A549 (cell line): ENCODE measurements at regions not wholly inside any gene's neighbourhood (a gene's known extent, or its start where the extent isn't known, plus 50 kb on each side); places are given as distances from the start of the nearest gene placed in this dataset.

ENCODE experiments used
- ATAC-seq, 2 experiments: fragments of 200-7000 bp in 1 of 2; fragments of >200 bp in 1 of 2; cut with Nextera tagmentation in 1 of 2; cut with Tn5 transposase in 1 of 2; 3 replicates each; pipeline versions ENCODE4 v1.8.0 to v1.9.1; 2018 to 2020; ENCODE audit warnings: mild to moderate bottlenecking in 1 of 2, moderate library complexity in 1 of 2
- CTCF ChIA-PET: fragments of 300-600 bp; sonication (Branson Sonifier 250); formaldehyde crosslinking; extraction: SDS; loops from one replicate; lab custom pipeline; 2021; ENCODE audit warnings: antibody characterized with exemption, inconsistent platforms; lab: Yijun Ruan, JAX
- POLR2A ChIA-PET: fragments of 350-600 bp; formaldehyde crosslinking; extraction: SDS; loops from one replicate; lab custom pipeline; 2021; ENCODE audit warnings: antibody characterized with exemption, inconsistent platforms; lab: Yijun Ruan, JAX
- DNase-seq, 2 experiments: peaks; one replicate each; pipeline versions ENCODE4 v3.0.0 to v3.0.0-alpha.2; 2011 to 2016; ENCODE audit warnings: low read depth in 1 of 2, low spot score in 1 of 2
- FAIRE-seq: peaks from 2 replicates; lab custom pipeline; 2011; peaks lifted over from hg19 to GRCh38; lab: Jason Lieb, UNC
- H3K27ac ChIP-seq, 2 experiments: fragments of >200 bp; sonication (Bioruptor Twin); formaldehyde crosslinking; 3 replicates each; pipeline ENCODE4 v1.5.1; 2016 to 2017
- H3K4me1 ChIP-seq: fragments of >200 bp; sonication (Bioruptor Twin); formaldehyde crosslinking; 3 replicates; pipeline ENCODE4 v1.6.1; 2016
- H3K4me2 ChIP-seq: fragments of >200 bp; sonication (Bioruptor Twin); formaldehyde crosslinking; 3 replicates; pipeline ENCODE4 v1.6.1; 2016
- H3K4me3 ChIP-seq: fragments of >200 bp; sonication (Bioruptor Twin); formaldehyde crosslinking; 3 replicates; pipeline ENCODE4 v1.5.1; 2016
- H3K9me3 ChIP-seq: fragments of >200 bp; sonication (Bioruptor Twin); formaldehyde crosslinking; 3 replicates; pipeline ENCODE4 v1.6.1; 2016
- BCL3 ChIP-seq: fragments of >200 bp; sonication (Bioruptor Twin); formaldehyde crosslinking; IDR thresholded peaks from 3 replicates; pipeline ENCODE4 v1.6.1; 2016
- BHLHE40 ChIP-seq: IDR thresholded peaks from 2 replicates; pipeline ENCODE4 v1.6.1; 2012; ENCODE audit warnings: low read depth, low read length, inconsistent platforms
- CBX8 ChIP-seq: fragments of 200-600 bp; sonication (generic); IDR thresholded peaks from 2 replicates; pipeline ENCODE4 v1.6.1; 2016
- CHD2 ChIP-seq: fragments of 150-350 bp; IDR thresholded peaks from 2 replicates; pipeline ENCODE4 v1.6.1; 2014; ENCODE audit warnings: low read length; ENCODE audit not compliant: partially characterized antibody
- EHMT2 ChIP-seq: fragments of 200-600 bp; sonication (generic); IDR thresholded peaks from 2 replicates; pipeline ENCODE4 v1.6.1; 2016; ENCODE audit warnings: antibody characterized with exemption, low read depth, mild to moderate bottlenecking, moderate library complexity
- GATA3 ChIP-seq: IDR thresholded peaks from 2 replicates; pipeline ENCODE4 v1.6.1; 2012; ENCODE audit warnings: borderline replicate concordance
- HDAC2 ChIP-seq: fragments of 200-600 bp; sonication (generic); IDR thresholded peaks from 2 replicates; pipeline ENCODE4 v1.6.1; 2016
- HEYL ChIP-seq: fragments of 250-450 bp; sonication (Bioruptor Pico); IDR thresholded peaks from 2 replicates; pipeline ENCODE4 v1.8.0; 2021; ENCODE audit warnings: mild to moderate bottlenecking, moderate library complexity
- HOXB5 ChIP-seq: fragments of 250-450 bp; sonication (Bioruptor Pico); IDR thresholded peaks from 2 replicates; pipeline ENCODE4 v1.5.0; 2020; ENCODE audit warnings: mild to moderate bottlenecking, moderate library complexity
- KDM1A ChIP-seq: fragments of 200-600 bp; sonication (generic); IDR thresholded peaks from 2 replicates; pipeline ENCODE4 v1.6.1; 2016; ENCODE audit warnings: low read depth, mild to moderate bottlenecking
- KDM5A ChIP-seq: fragments of 200-600 bp; sonication (generic); IDR thresholded peaks from 2 replicates; pipeline ENCODE4 v1.6.1; 2016; ENCODE audit warnings: antibody characterized with exemption, mild to moderate bottlenecking
- MAFK ChIP-seq: fragments of 450-650 bp; IDR thresholded peaks from 2 replicates; pipeline ENCODE4 v1.6.1; 2014; ENCODE audit not compliant: partially characterized antibody
- MAZ ChIP-seq: fragments of 150-350 bp; IDR thresholded peaks from 2 replicates; pipeline ENCODE4 v1.6.1; 2014; ENCODE audit warnings: antibody characterized with exemption, low read depth, low read length, borderline replicate concordance
- MYC ChIP-seq: IDR thresholded peaks from 2 replicates; pipeline ENCODE4 v1.6.1; 2012; ENCODE audit warnings: mild to moderate bottlenecking, inconsistent platforms, low read length, improper control_type of control experiment, borderline replicate concordance
- NFE2L2 ChIP-seq: fragments of 150-350 bp; conservative IDR thresholded peaks from 2 replicates; pipeline ENCODE4 v1.6.1; 2014; ENCODE audit warnings: low read length
- PBX3 ChIP-seq: IDR thresholded peaks from 2 replicates; pipeline ENCODE4 v1.6.1; 2012
- PHF8 ChIP-seq: fragments of 200-600 bp; sonication (generic); IDR thresholded peaks from 2 replicates; pipeline ENCODE4 v1.6.1; 2016; ENCODE audit warnings: low read depth, mild to moderate bottlenecking, antibody characterized with exemption, moderate library complexity, borderline replicate concordance
- POLR2AphosphoS2 ChIP-seq: conservative IDR thresholded peaks from 2 replicates; pipeline ENCODE4 v1.6.1; 2012; ENCODE audit warnings: low read length, improper control_type of control experiment, inconsistent platforms
- RCOR1 ChIP-seq: fragments of 150-350 bp; IDR thresholded peaks from 2 replicates; pipeline ENCODE4 v1.6.1; 2014; ENCODE audit warnings: antibody characterized with exemption, low read length, low read depth
- SREBF2 ChIP-seq: fragments of 450-650 bp; IDR thresholded peaks from 2 replicates; pipeline ENCODE4 v1.6.1; 2014; ENCODE audit warnings: mild to moderate bottlenecking, moderate library complexity
- ZFP36 ChIP-seq: fragments of 450-650 bp; IDR thresholded peaks from 2 replicates; pipeline ENCODE4 v1.6.1; 2014; ENCODE audit warnings: borderline replicate concordance; ENCODE audit not compliant: partially characterized antibody
- WGBS: methylation state at CpG from one replicate; pipeline ENCODE4 v1.1.6; 2017; ENCODE audit errors: missing lambda C conversion rate; 5-methylcytosine and 5-hydroxymethylcytosine counted together
- TF ChIP-seq, protein P1 (sequence below): fragments of 450-650 bp; IDR thresholded peaks from 2 replicates; pipeline ENCODE4 v1.6.1; 2014; ENCODE audit warnings: antibody characterized with exemption
- TF ChIP-seq, protein P2 (sequence below): IDR thresholded peaks from 2 replicates; pipeline ENCODE4 v1.6.1; 2012; ENCODE audit warnings: low read depth, borderline replicate concordance

- FAIRE-seq: no peak
- H3K4me2 ChIP-seq: no peak overlapping the region
- 52% methylated on average over 7 of the region's 11 CpGs for WGBS
- H3K4me3 ChIP-seq: no peak overlapping the region
- POLR2A ChIA-PET: no interaction called here
- TF ChIP-seq MAFK: no peak
- no peak for TF ChIP-seq BHLHE40
- TF ChIP-seq KDM5A: no peak
- no peak for TF ChIP-seq NFE2L2
- TF ChIP-seq SREBF2: no peak
- TF ChIP-seq MYC: no peak
- TF ChIP-seq, protein P1, sequence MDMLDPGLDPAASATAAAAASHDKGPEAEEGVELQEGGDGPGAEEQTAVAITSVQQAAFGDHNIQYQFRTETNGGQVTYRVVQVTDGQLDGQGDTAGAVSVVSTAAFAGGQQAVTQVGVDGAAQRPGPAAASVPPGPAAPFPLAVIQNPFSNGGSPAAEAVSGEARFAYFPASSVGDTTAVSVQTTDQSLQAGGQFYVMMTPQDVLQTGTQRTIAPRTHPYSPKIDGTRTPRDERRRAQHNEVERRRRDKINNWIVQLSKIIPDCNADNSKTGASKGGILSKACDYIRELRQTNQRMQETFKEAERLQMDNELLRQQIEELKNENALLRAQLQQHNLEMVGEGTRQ: no peak
- no peak for TF ChIP-seq KDM1A
- no peak for TF ChIP-seq RCOR1
- no peak for TF ChIP-seq GATA3
- TF ChIP-seq CBX8: no peak
- TF ChIP-seq BCL3: no peak
- TF ChIP-seq ZFP36: no peak
- no peak for TF ChIP-seq HDAC2
- TF ChIP-seq MAZ: no peak
- TF ChIP-seq EHMT2: no peak
- no peak for TF ChIP-seq HOXB5 (CRISPR knock-in tag)
- TF ChIP-seq POLR2AphosphoS2: no peak
- TF ChIP-seq CHD2: no peak
- TF ChIP-seq PBX3: no peak
- TF ChIP-seq, all 56 proteins: peak for 0
- ATAC-seq (no peak), DNase-seq (no peak)
- CTCF ChIA-PET: no interaction called here
- Histone ChIP-seq H3K9me3 (no peaks in the 10 kb centered on the region), H3K4me1 (no peaks in the 10 kb centered on the region), H3K27ac (no peak overlapping the region)
These were observed 946.9 kb downstream of the BRD1 start for GRCh38 chr22:48880749-48881148.

GRCh38 chr22:48876951-48877350 is 950.7 kb downstream of the BRD1 start:
- POLR2A ChIA-PET: no interaction called here
- DNase-seq: no peak
- no peak for FAIRE-seq
- WGBS: 14% methylated on average over 4 of the region's 4 CpGs
- TF ChIP-seq PHF8 (no peak), PBX3 (no peak), HEYL (no peak), KDM5A (no peak)
- TF ChIP-seq, protein P2, sequence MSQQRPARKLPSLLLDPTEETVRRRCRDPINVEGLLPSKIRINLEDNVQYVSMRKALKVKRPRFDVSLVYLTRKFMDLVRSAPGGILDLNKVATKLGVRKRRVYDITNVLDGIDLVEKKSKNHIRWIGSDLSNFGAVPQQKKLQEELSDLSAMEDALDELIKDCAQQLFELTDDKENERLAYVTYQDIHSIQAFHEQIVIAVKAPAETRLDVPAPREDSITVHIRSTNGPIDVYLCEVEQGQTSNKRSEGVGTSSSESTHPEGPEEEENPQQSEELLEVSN: no peak
- no peak overlapping the region for H3K4me3 ChIP-seq
- CTCF ChIA-PET: no interaction called here
- H3K27ac ChIP-seq: no peak overlapping the region
- H3K4me2 ChIP-seq: no peak overlapping the region
- no peaks in the 10 kb centered on the region for H3K9me3 ChIP-seq
- H3K4me1 ChIP-seq: no peaks in the 10 kb centered on the region
- ATAC-seq: no peak
